HEK293 (cell line): ENCODE measurements at regions not wholly inside any gene's neighbourhood (a gene's known extent, or its start where the extent isn't known, plus 50 kb on each side); places are given as distances from the start of the nearest gene placed in this dataset.

ENCODE experiments used
- CTCF ChIP-seq: fragments of 450-650 bp; formaldehyde crosslinking; IDR thresholded peaks from 2 replicates; pipeline ENCODE4 v1.5.1; 2016; ENCODE audit warnings: missing biosample characterization, missing genetic modification characterization
- KLF16 ChIP-seq: fragments of 450-650 bp; formaldehyde crosslinking; IDR thresholded peaks from 2 replicates; pipeline ENCODE4 v1.5.1; 2017; ENCODE audit warnings: missing biosample characterization, missing genetic modification characterization
- REST ChIP-seq: fragments of 450-650 bp; formaldehyde crosslinking; IDR thresholded peaks from 2 replicates; pipeline ENCODE4 v1.5.1; 2016; ENCODE audit warnings: missing biosample characterization, missing genetic modification characterization
- SP2 ChIP-seq: fragments of 450-650 bp; formaldehyde crosslinking; IDR thresholded peaks from 2 replicates; pipeline ENCODE4 v1.5.1; 2016; ENCODE audit warnings: missing biosample characterization, missing genetic modification characterization
- ZBTB44 ChIP-seq: fragments of 450-650 bp; IDR thresholded peaks from 2 replicates; pipeline ENCODE4 v1.5.1; 2018; ENCODE audit warnings: missing biosample characterization, mild to moderate bottlenecking, missing genetic modification characterization
- ZNF10 ChIP-seq: fragments of 450-650 bp; formaldehyde crosslinking; IDR thresholded peaks from 2 replicates; pipeline ENCODE4 v1.5.1; 2017; ENCODE audit warnings: missing biosample characterization, missing genetic modification characterization
- ZNF792 ChIP-seq: fragments of 450-650 bp; formaldehyde crosslinking; IDR thresholded peaks from 2 replicates; pipeline ENCODE4 v1.5.1; 2016; ENCODE audit warnings: missing biosample characterization, missing genetic modification characterization
- ZSCAN23 ChIP-seq: fragments of 450-650 bp; formaldehyde crosslinking; IDR thresholded peaks from 2 replicates; pipeline ENCODE4 v1.5.1; 2016; ENCODE audit warnings: missing biosample characterization, missing genetic modification characterization

- no peak for TF ChIP-seq SP2 (tag by site-specific recombination)
- no peak for TF ChIP-seq CTCF (tag by site-specific recombination)
- no peak for TF ChIP-seq ZNF10 (tag by site-specific recombination)
- no peak for TF ChIP-seq KLF16
- no peak for TF ChIP-seq ZBTB44
- no peak for TF ChIP-seq ZSCAN23 (tag by site-specific recombination)
- no peak for TF ChIP-seq REST (tag by site-specific recombination)
- TF ChIP-seq ZNF792 (tag by site-specific recombination): no peak
Measured at GRCh38 chr1:236343246-236343870, 50.7 kb upstream of the EDARADD start.
